Spleen (tissue), 7 donors: ENCODE measurements at regions not wholly inside any gene's neighbourhood (a gene's known extent, or its start where the extent isn't known, plus 50 kb on each side); places are given as distances from the start of the nearest gene placed in this dataset.

Source experiments
- POLR2A ChIP-seq, 3 donors: fragments of 450-650 bp; IDR thresholded peaks; one replicate each; pipeline ENCODE4 v1.5.1; 2017; ENCODE audit warnings: antibody characterized with exemption in 3 of 3, mild to moderate bottlenecking in 1 of 3
- POLR2AphosphoS5 ChIP-seq, 3 donors: sonication (generic); formaldehyde crosslinking; IDR thresholded peaks; one replicate each; pipeline ENCODE4 v1.5.1; 2017; ENCODE audit warnings: antibody characterized with exemption in 3 of 3
- TF ChIP-seq, protein P1 (sequence below), 11 experiments: fragments of 200-600 bp in 7 of 11; fragments of 450-650 bp in 4 of 11; sonication (generic) in 4 of 11; IDR thresholded peaks in 8 of 11; conservative IDR thresholded peaks in 3 of 11; 1 replicate in 7 of 11; 2 replicates in 4 of 11; pipeline versions ENCODE4 v1.4.0 to v1.8.0; 2016 to 2021; ENCODE audit warnings: antibody characterized with exemption in 11 of 11, inconsistent platforms in 4 of 11, mild to moderate bottlenecking in 1 of 11
- donor health status: DM: no; HTN: no; CAD: no; lungs with moderate emphysema.
- donor health status: DM: no; HTN: no; CAD: no.
- donor health status: DM: no; HTN: no; CAD: no.

DNA sequence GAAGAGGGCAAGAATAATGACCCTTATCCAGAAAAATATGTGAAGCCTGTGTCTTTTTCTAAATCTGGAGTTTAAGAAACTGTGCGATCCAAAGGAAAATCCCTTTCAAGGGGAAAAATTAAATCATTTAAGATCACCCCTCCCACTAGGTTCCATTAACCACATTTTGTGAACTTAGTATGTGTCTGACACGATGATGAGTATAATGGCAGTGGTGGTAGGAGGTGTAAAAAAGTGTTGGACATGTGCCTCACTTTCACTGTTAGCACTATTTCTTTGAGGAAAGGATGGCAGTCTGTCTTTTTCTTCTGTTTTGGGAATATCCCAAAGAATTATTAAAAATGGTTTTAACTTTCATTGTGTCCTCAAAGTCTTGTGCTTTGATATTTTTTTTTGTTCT, 392.3 kb upstream of the CITED2 start:
- TF ChIP-seq, protein P1, sequence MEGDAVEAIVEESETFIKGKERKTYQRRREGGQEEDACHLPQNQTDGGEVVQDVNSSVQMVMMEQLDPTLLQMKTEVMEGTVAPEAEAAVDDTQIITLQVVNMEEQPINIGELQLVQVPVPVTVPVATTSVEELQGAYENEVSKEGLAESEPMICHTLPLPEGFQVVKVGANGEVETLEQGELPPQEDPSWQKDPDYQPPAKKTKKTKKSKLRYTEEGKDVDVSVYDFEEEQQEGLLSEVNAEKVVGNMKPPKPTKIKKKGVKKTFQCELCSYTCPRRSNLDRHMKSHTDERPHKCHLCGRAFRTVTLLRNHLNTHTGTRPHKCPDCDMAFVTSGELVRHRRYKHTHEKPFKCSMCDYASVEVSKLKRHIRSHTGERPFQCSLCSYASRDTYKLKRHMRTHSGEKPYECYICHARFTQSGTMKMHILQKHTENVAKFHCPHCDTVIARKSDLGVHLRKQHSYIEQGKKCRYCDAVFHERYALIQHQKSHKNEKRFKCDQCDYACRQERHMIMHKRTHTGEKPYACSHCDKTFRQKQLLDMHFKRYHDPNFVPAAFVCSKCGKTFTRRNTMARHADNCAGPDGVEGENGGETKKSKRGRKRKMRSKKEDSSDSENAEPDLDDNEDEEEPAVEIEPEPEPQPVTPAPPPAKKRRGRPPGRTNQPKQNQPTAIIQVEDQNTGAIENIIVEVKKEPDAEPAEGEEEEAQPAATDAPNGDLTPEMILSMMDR (IDR thresholded peaks at IDR 0.05 in 8 of 11, conservative IDR thresholded peaks at IDR 0.05 in 3 of 11) = no peak
- TF ChIP-seq POLR2A (IDR thresholded peaks at IDR 0.05) (no peak), POLR2AphosphoS5 (IDR thresholded peaks at IDR 0.05) (no peak)
